K562 (cell line): ENCODE measurements at regions not wholly inside any gene's neighbourhood (a gene's known extent, or its start where the extent isn't known, plus 50 kb on each side); places are given as distances from the start of the nearest gene placed in this dataset.

Source experiments
- ATAC-seq: fragments of 200-7000 bp; cut with Tn5 transposase; 3 replicates; pipeline ENCODE4 v1.9.1; 2020; ENCODE audit warnings: moderate library complexity
- BruUV-seq: library from RNA; stranded (reverse); fragments of 400-500 nt; replicated peaks from 2 replicates; lab custom pipeline; 2021; lab: Mats Ljungman, UMichigan
- CTCF ChIA-PET: fragments of 300-600 bp; formaldehyde crosslinking; extraction: SDS; loops from one replicate; lab custom pipeline; 2021; ENCODE audit warnings: low intra/inter-chr PET ratio; lab: Yijun Ruan, JAX
- POLR2A ChIA-PET: fragments of 300-600, 350-650 bp; sonication (Branson Sonifier 250); formaldehyde crosslinking; extraction: SDS; loops from one replicate; lab custom pipeline; 2021; ENCODE audit warnings: antibody characterized with exemption, inconsistent platforms; lab: Yijun Ruan, JAX
- DNase-seq, 4 experiments: peaks; one replicate each; pipeline versions ENCODE4 v3.0.0 to v3.0.0-alpha.2; 2011 to 2018; ENCODE audit warnings: low spot score in 3 of 4, mixed read lengths in 3 of 4; ENCODE audit errors: extremely low read depth in 1 of 4
- FAIRE-seq: peaks from 2 replicates; lab custom pipeline; 2011; peaks lifted over from hg19 to GRCh38; lab: Jason Lieb, UNC
- H2AFZ ChIP-seq: 2 replicates; pipeline ENCODE4 v1.6.0; 2011; ENCODE audit warnings: low read depth, low read length, control low read depth, inconsistent platforms
- H3K27ac ChIP-seq: fragments of 200-600 bp; 3 replicates; pipeline ENCODE4 v1.8.0; 2011; ENCODE audit warnings: low read depth, mild to moderate bottlenecking, control low read depth, inconsistent platforms, low read length, moderate library complexity, mixed read lengths; ENCODE audit errors: extremely low read depth
- H3K27me3 ChIP-seq, 2 experiments: fragments of 300-600 bp in 1 of 2; 2 replicates in 1 of 2; 3 replicates in 1 of 2; pipeline versions ENCODE4 v1.6.0 to v1.8.0; 2011; ENCODE audit warnings: inconsistent platforms in 2 of 2, low read length in 2 of 2, mild to moderate bottlenecking in 1 of 2, mixed read lengths in 1 of 2, moderate library complexity in 1 of 2; ENCODE audit not compliant: control insufficient read depth in 2 of 2, insufficient read depth in 2 of 2
- H3K36me3 ChIP-seq: fragments of 300-600 bp; 3 replicates; pipeline ENCODE4 v1.8.0; 2011; ENCODE audit warnings: mild to moderate bottlenecking, low read length, inconsistent platforms; ENCODE audit not compliant: control insufficient read depth, insufficient read depth
- H3K4me1 ChIP-seq, 2 experiments: fragments of 200-600 bp in 1 of 2; replicated peaks in 1 of 2; 2 replicates in 1 of 2; 3 replicates in 1 of 2; pipeline versions ENCODE4 v1.5.1 to v1.8.0; 2011; ENCODE audit warnings: inconsistent platforms in 2 of 2, low read length in 2 of 2, mild to moderate bottlenecking in 1 of 2, mixed read lengths in 1 of 2, moderate library complexity in 1 of 2; ENCODE audit not compliant: control insufficient read depth in 2 of 2, insufficient read depth in 2 of 2
- H3K4me2 ChIP-seq: 2 replicates; pipeline ENCODE4 v1.6.1; 2011; ENCODE audit warnings: low read length, control low read depth, inconsistent platforms, mixed read lengths; ENCODE audit not compliant: insufficient read depth
- H3K4me3 ChIP-seq: fragments of 200-600 bp; sonication (generic), shearing (Covaris generic); 2 replicates; pipeline ENCODE4 v1.5.1; 2016; ENCODE audit warnings: control low read depth, inconsistent platforms
- H3K79me2 ChIP-seq: fragments of 200-600 bp; 3 replicates; pipeline ENCODE4 v1.8.0; 2011; ENCODE audit warnings: low read length, inconsistent platforms; ENCODE audit not compliant: control insufficient read depth, insufficient read depth
- H3K9ac ChIP-seq, 2 experiments: 2 replicates each; pipeline versions ENCODE4 v1.6.0 to v1.6.1; 2011; ENCODE audit warnings: low read depth in 2 of 2, low read length in 2 of 2, control low read depth in 1 of 2, inconsistent platforms in 1 of 2, mild to moderate bottlenecking in 1 of 2, mixed read lengths in 1 of 2; ENCODE audit not compliant: insufficient read depth in 1 of 2
- H3K9me1 ChIP-seq: one replicate; pipeline ENCODE4 v1.6.0; 2011; ENCODE audit warnings: inconsistent platforms, mild to moderate bottlenecking, low read length, moderate library complexity; ENCODE audit not compliant: control insufficient read depth, insufficient read depth
- H3K9me3 ChIP-seq: replicated peaks from 2 replicates; pipeline ENCODE4 v1.5.1; 2011; ENCODE audit warnings: low read depth, low read length, inconsistent platforms; ENCODE audit not compliant: control insufficient read depth, insufficient read depth
- H4K20me1 ChIP-seq: replicated peaks from 2 replicates; pipeline ENCODE4 v1.6.1; 2011; ENCODE audit warnings: low read length, inconsistent platforms, mixed read lengths; ENCODE audit not compliant: control insufficient read depth, insufficient read depth
- BHLHE40 ChIP-seq: IDR thresholded peaks from 2 replicates; pipeline ENCODE4 v1.6.1; 2011; ENCODE audit warnings: low read length, improper control_type of control experiment
- NFE2L1 ChIP-seq: fragments of 450-650 bp; IDR thresholded peaks from 2 replicates; pipeline ENCODE4 v1.6.1; 2016; ENCODE audit warnings: missing genetic modification characterization, low read depth, mild to moderate bottlenecking, missing compliant biosample characterization, moderate library complexity, borderline replicate concordance
- PHB2 ChIP-seq: fragments of 450-650 bp; IDR thresholded peaks from 2 replicates; pipeline ENCODE4 v1.6.1; 2017; ENCODE audit warnings: low read depth
- ZNF232 ChIP-seq: sonication (generic); formaldehyde crosslinking; IDR thresholded peaks from 2 replicates; pipeline ENCODE4 v1.8.0; 2022; ENCODE audit warnings: mild to moderate bottlenecking, missing genetic modification reagents
- ZNF41 ChIP-seq: fragments of 250-450 bp; sonication (Bioruptor Pico); conservative IDR thresholded peaks from 2 replicates; pipeline ENCODE4 v1.4.0; 2020; ENCODE audit warnings: mild to moderate bottlenecking
- WGBS: fragments of 100-300 bp; shearing (Covaris generic); methylation state at CpG from one replicate; pipeline ENCODE4 v1.1.6; 2016; ENCODE audit warnings: low coverage, mixed read lengths; ENCODE audit not compliant: insufficient coverage; ENCODE audit errors: missing lambda C conversion rate; 5-methylcytosine and 5-hydroxymethylcytosine counted together
- in situ Hi-C: fragments of 300-500 bp; cut with MboI; formaldehyde crosslinking; loops from 4 replicates; pipeline ENCODE4 v1.15.0; 2018; ENCODE audit warnings: inconsistent platforms, mixed read lengths
- intact Hi-C: fragments of 100-400 bp; cut with micrococcal nuclease; formaldehyde crosslinking; loops from 2 replicates; pipeline ENCODE4 v1.14.2; 2022

GRCh38 chr12:13375583-13376345 is 179.2 kb downstream of the EMP1 start:
- DNase-seq (no peak), ATAC-seq (no peak)
- no peaks in the 10 kb centered on the region for H3K4me1 ChIP-seq
- no peak overlapping the region for H2AFZ ChIP-seq
- no TSS peak for BruUV-seq
- no peak overlapping the region for H3K4me2 ChIP-seq
- no peak overlapping the region for H3K27ac ChIP-seq
- H3K9me3 ChIP-seq: no peaks in the 10 kb centered on the region
- in situ Hi-C loops: no loop called here
- no peak overlapping the region for H3K4me3 ChIP-seq
- H3K27me3 ChIP-seq: no peaks in the 10 kb centered on the region
- H3K9me1 ChIP-seq: no peaks in the 10 kb centered on the region
- WGBS: 0% methylated on average over 2 of the region's 2 CpGs
- intact Hi-C loops: no loop called here
- H3K36me3 ChIP-seq: no peaks in the 10 kb centered on the region
- H3K79me2 ChIP-seq: no peaks in the 10 kb centered on the region
- no peaks in the 10 kb centered on the region for H4K20me1 ChIP-seq
- no peak for TF ChIP-seq ZNF41 (CRISPR knock-in tag)
- TF ChIP-seq, all 486 proteins: peak for 0
- CTCF ChIA-PET: interaction anchor here (0.5 kb wide), 1 partner anchor 352 kb away, joined by 3 read pairs; no protein-coding TSS in a partner anchor
- FAIRE-seq: no peak
- no peak overlapping the region for H3K9ac ChIP-seq
- POLR2A ChIA-PET: interaction anchor here (0.9 kb wide), 1 partner anchor 30 kb away, joined by 4 read pairs; no protein-coding TSS in a partner anchor

GRCh38 chr12:13374793-13375192 is 178.3 kb downstream of the EMP1 start:
- 1% methylated on average over 5 of the region's 5 CpGs for WGBS
- no peak overlapping the region for H3K4me2 ChIP-seq
- H3K9ac ChIP-seq: no peak overlapping the region
- ATAC-seq (no peak), DNase-seq (no peak), FAIRE-seq (no peak)
- H3K9me1 ChIP-seq: no peaks in the 10 kb centered on the region
- ChIA-PET CTCF (no interaction called here), POLR2A (interaction anchor here (0.6 kb wide), 1 partner anchor 45 kb away, joined by 3 read pairs; no protein-coding TSS in a partner anchor)
- H3K9me3 ChIP-seq: no peaks in the 10 kb centered on the region
- no peak for TF ChIP-seq BHLHE40
- TF ChIP-seq ZNF232 (CRISPR knock-in tag): no peak
- no peak for TF ChIP-seq PHB2
- no peak for TF ChIP-seq NFE2L1 (tag)
- no peaks in the 10 kb centered on the region for H3K79me2 ChIP-seq
- no peak overlapping the region for H2AFZ ChIP-seq
- H3K36me3 ChIP-seq: no peaks in the 10 kb centered on the region
- no peak overlapping the region for H3K27ac ChIP-seq
- H3K4me3 ChIP-seq: no peak overlapping the region
- in situ Hi-C loops: no loop called here
- no peaks in the 10 kb centered on the region for H3K27me3 ChIP-seq
- H3K4me1 ChIP-seq: no peaks in the 10 kb centered on the region
- H4K20me1 ChIP-seq: no peaks in the 10 kb centered on the region
- intact Hi-C loops: no loop called here
- no TSS peak for BruUV-seq
